GM12878 (cell line): ENCODE measurements at regions not wholly inside any gene's neighbourhood (a gene's known extent, or its start where the extent isn't known, plus 50 kb on each side); places are given as distances from the start of the nearest gene placed in this dataset.

ENCODE experiments used
- ATAC-seq: fragments of 200-7000 bp; cut with Tn5 transposase; 3 replicates; pipeline ENCODE4 v1.9.1; 2020; ENCODE audit warnings: mild to moderate bottlenecking, moderate library complexity
- BruUV-seq: library from RNA; stranded (reverse); fragments of 400-500 nt; replicated peaks from 2 replicates; lab custom pipeline; 2021; lab: Mats Ljungman, UMichigan
- CTCF ChIA-PET: fragments of 300-600 bp; sonication (Branson Sonifier 250); formaldehyde crosslinking; extraction: SDS; loops from one replicate; lab custom pipeline; 2021; ENCODE audit warnings: inconsistent platforms; lab: Yijun Ruan, JAX
- POLR2A ChIA-PET: fragments of 350-600 bp; formaldehyde crosslinking; extraction: SDS; loops from one replicate; lab custom pipeline; 2021; ENCODE audit warnings: inconsistent platforms; lab: Charles Lee
- RAD21 ChIA-PET: fragments of 300-600 bp; sonication (Branson Sonifier 250); formaldehyde crosslinking; loops from one replicate; lab custom pipeline; 2023; ENCODE audit warnings: antibody characterized with exemption; ENCODE audit not compliant: unreplicated experiment; lab: Charles Lee
- SMC1A ChIA-PET: fragments of 300-600 bp; sonication (Branson Sonifier 250); formaldehyde crosslinking; loops from one replicate; lab custom pipeline; 2023; ENCODE audit not compliant: unreplicated experiment, uncharacterized antibody; lab: Charles Lee
- DNase-seq: peaks from one replicate; pipeline ENCODE4 v3.0.0-alpha.2; 2011; ENCODE audit warnings: low read depth, low spot score
- FAIRE-seq: peaks from 3 replicates; lab custom pipeline; 2011; peaks lifted over from hg19 to GRCh38; lab: Jason Lieb, UNC
- H2AFZ ChIP-seq: 2 replicates; pipeline ENCODE4 v1.6.0; 2011; ENCODE audit warnings: low read depth, low read length, control low read depth; ENCODE audit not compliant: control insufficient read depth
- H3K27ac ChIP-seq: 2 replicates; pipeline ENCODE4 v1.5.1; 2011; ENCODE audit warnings: control low read depth; ENCODE audit not compliant: control insufficient read depth, insufficient read depth
- H3K27me3 ChIP-seq, 2 experiments: replicated peaks in 1 of 2; 2 replicates each; pipeline versions ENCODE4 v1.6.0 to v1.6.1; 2011; ENCODE audit warnings: low read length in 1 of 2; ENCODE audit not compliant: control insufficient read depth in 2 of 2, insufficient read depth in 2 of 2
- H3K36me3 ChIP-seq, 2 experiments: 2 replicates each; pipeline ENCODE4 v1.5.1; 2011; ENCODE audit warnings: low read length in 1 of 2; ENCODE audit not compliant: control insufficient read depth in 2 of 2, insufficient read depth in 2 of 2
- H3K4me1 ChIP-seq: 2 replicates; pipeline ENCODE4 v1.6.1; 2011; ENCODE audit warnings: mild to moderate bottlenecking, low read length, moderate library complexity, mixed read lengths; ENCODE audit not compliant: control insufficient read depth, insufficient read depth
- H3K4me2 ChIP-seq: 2 replicates; pipeline ENCODE4 v1.6.0; 2011; ENCODE audit warnings: control low read depth; ENCODE audit not compliant: control insufficient read depth, insufficient read depth
- H3K4me3 ChIP-seq: fragments of 200-600 bp; sonication (generic); 2 replicates; pipeline ENCODE4 v1.5.1; 2016
- H3K79me2 ChIP-seq: 2 replicates; pipeline ENCODE4 v1.6.0; 2011; ENCODE audit warnings: low read length; ENCODE audit not compliant: control insufficient read depth, insufficient read depth
- H3K9ac ChIP-seq: 2 replicates; pipeline ENCODE4 v1.8.0; 2011; ENCODE audit warnings: low read length, control low read depth, mixed read lengths; ENCODE audit not compliant: control insufficient read depth, insufficient read depth
- H3K9me3 ChIP-seq: replicated peaks from 3 replicates; pipeline ENCODE4 v1.5.1; 2011; ENCODE audit warnings: mild to moderate bottlenecking, low read length; ENCODE audit not compliant: control insufficient read depth, insufficient read depth
- H4K20me1 ChIP-seq: 2 replicates; pipeline ENCODE4 v1.6.0; 2011; ENCODE audit not compliant: control insufficient read depth, insufficient read depth
- MYB ChIP-seq: fragments of 150-350 bp; IDR thresholded peaks from 2 replicates; pipeline ENCODE4 v1.6.1; 2014; ENCODE audit warnings: mild to moderate bottlenecking, low read depth, low read length, borderline replicate concordance
- WGBS: methylation state at CpG from one replicate; pipeline ENCODE4 v1.1.6; 2016; ENCODE audit warnings: low lambda C conversion rate; ENCODE audit not compliant: insufficient replicate concordance, insufficient coverage; ENCODE audit errors: missing lambda C conversion rate; 5-methylcytosine and 5-hydroxymethylcytosine counted together
- in situ Hi-C: fragments of 300-500 bp; cut with MboI; formaldehyde crosslinking; loops from 9 replicates; pipeline ENCODE4 v1.14.3; 2018; ENCODE audit warnings: mixed read lengths
- intact Hi-C: fragments of 100-400 bp; cut with micrococcal nuclease; formaldehyde crosslinking; loops from one replicate; pipeline ENCODE4 v1.14.2; 2022; ENCODE audit not compliant: unreplicated experiment

DNA sequence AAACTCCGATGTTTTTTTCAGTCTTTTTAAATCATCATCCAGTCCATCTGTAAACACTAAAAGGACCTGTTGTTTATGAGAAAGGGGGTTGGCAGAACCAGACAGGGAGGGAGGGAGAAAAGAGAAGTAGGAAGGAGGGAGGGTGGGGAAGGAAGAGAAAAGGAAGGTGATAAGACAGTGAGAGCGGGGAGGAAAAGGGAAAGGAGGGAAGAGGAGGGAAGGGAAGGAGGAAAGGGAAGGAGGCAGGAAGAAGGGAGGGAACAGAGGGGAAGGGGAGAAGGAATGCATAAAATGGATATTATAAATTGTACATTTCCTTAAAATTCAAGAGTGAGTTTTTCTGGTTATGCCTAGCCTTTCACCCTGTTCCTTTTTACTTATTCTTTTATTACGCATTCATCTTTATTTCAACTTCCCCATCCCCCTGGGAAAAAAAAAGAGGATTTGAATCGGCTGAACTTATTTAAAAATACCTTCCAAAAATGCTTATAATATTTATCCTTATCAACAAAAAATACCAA, 50.1 kb upstream of the CAPN7 start:
- RAD21 ChIA-PET, result interaction anchor here (1.0 kb wide), 1 partner anchor 44 kb away, joined by 3 read pairs; no protein-coding TSS in a partner anchor
- FAIRE-seq, result no peak
- CTCF ChIA-PET, result interaction anchor here (0.9 to 1.0 kb wide), 2 partner anchors 24 to 37 kb away, joined by 3 to 4 read pairs; no protein-coding TSS in a partner anchor

More for the DNA sequence above, 50.1 kb upstream of the CAPN7 start:
- Histone ChIP-seq H3K9ac (no peak overlapping the region), H3K27ac (no peak overlapping the region), H2AFZ (no peak overlapping the region), H4K20me1 (no peaks in the 10 kb centered on the region), H3K79me2 (no peaks in the 10 kb centered on the region), H3K27me3 (peaks cover 0 to 8% of the 10 kb centered on the region in 2 experiments; a peak in 1 of 4 replicates), H3K4me3 (no peak overlapping the region), H3K36me3 (no peaks in the 10 kb centered on the region), H3K9me3 (peaks cover 4% of the 10 kb centered on the region; the same call in 2 of the 3 replicates), H3K4me1 (no peaks in the 10 kb centered on the region), H3K4me2 (no peak overlapping the region)
- DNase-seq (no peak), ATAC-seq (no peak)
- intact Hi-C loops, result no loop called here
- ChIA-PET SMC1A (interaction anchor here (0.6 to 1.2 kb wide), 2 partner anchors 23 to 39 kb away, joined by 3 read pairs; no protein-coding TSS in a partner anchor), POLR2A (no interaction called here)
- BruUV-seq, result no TSS peak
- 49% methylated on average over 4 of the region's 4 CpGs for WGBS
- in situ Hi-C loops, result no loop called here
- no peak for TF ChIP-seq MYB
